ENCODE measurements at regions not wholly inside any gene's neighbourhood (a gene's known extent, or its start where the extent isn't known, plus 50 kb on each side); places are given as distances from the start of the nearest gene placed in this dataset.

DNA sequence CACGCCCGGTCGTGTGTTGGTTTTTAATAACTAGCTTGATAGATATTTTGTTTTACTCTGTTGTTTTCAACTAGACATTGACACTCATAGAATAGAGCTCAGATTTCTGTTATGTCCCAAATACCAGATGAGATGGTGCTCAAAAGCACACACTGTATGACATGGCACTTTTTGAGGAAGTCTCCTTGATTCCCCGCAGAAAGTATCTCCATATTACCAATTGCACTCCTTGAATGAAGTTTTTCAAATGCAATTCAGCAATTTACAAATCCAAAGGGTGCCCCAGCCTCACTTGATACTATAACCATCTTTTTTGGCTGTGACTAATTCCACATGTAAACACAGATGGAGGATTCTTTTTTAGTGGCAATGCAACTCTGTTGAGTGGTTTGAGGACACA, 92.0 kb upstream of the IGF1R start:
- H3K9me2 ChIP-seq (replicated peaks; ENCODE audit: low read length), result no peaks in the 10 kb centered on the region
- H3K27ac ChIP-seq (ENCODE audit: low read length), result no peak overlapping the region
- intact Hi-C loops (cut with micrococcal nuclease), result no loop called here
- H3K36me3 ChIP-seq (ENCODE audit: low read depth, low read length), result no peaks in the 10 kb centered on the region
- CTCF ChIA-PET, result no interaction called here
- H3K4me2 ChIP-seq (ENCODE audit: low read length), result no peak overlapping the region
- no peak for TF ChIP-seq EZH2phosphoT487 (IDR thresholded peaks at IDR 0.05; ENCODE audit: borderline replicate concordance, low read length)
- TF ChIP-seq, protein P1, sequence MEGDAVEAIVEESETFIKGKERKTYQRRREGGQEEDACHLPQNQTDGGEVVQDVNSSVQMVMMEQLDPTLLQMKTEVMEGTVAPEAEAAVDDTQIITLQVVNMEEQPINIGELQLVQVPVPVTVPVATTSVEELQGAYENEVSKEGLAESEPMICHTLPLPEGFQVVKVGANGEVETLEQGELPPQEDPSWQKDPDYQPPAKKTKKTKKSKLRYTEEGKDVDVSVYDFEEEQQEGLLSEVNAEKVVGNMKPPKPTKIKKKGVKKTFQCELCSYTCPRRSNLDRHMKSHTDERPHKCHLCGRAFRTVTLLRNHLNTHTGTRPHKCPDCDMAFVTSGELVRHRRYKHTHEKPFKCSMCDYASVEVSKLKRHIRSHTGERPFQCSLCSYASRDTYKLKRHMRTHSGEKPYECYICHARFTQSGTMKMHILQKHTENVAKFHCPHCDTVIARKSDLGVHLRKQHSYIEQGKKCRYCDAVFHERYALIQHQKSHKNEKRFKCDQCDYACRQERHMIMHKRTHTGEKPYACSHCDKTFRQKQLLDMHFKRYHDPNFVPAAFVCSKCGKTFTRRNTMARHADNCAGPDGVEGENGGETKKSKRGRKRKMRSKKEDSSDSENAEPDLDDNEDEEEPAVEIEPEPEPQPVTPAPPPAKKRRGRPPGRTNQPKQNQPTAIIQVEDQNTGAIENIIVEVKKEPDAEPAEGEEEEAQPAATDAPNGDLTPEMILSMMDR (conservative IDR thresholded peaks at IDR 0.05; ENCODE audit: low read depth, low read length), result no peak
- no peak for TF ChIP-seq EZH2 (IDR thresholded peaks at IDR 0.05; ENCODE audit: low read length, unreplicated experiment)
- H3F3A ChIP-seq (ENCODE audit: low read length, unreplicated experiment), result no peaks in the 10 kb centered on the region
- H2AFZ ChIP-seq (ENCODE audit: low read length), result no peak overlapping the region
- ATAC-seq (no peak), DNase-seq (no peak)
- H3K4me3 ChIP-seq (ENCODE audit: low read length), result no peak overlapping the region
- H3K4me1 ChIP-seq (ENCODE audit: insufficient read depth, low read length), result no peaks in the 10 kb centered on the region
- POLR2A ChIA-PET (ENCODE audit: unreplicated experiment), result no interaction called here
- H3K79me2 ChIP-seq (ENCODE audit: low read length), result no peaks in the 10 kb centered on the region
- peaks cover 74% of the 10 kb centered on the region for H3K27me3 ChIP-seq (ENCODE audit: low read length)
- H3K9me3 ChIP-seq (ENCODE audit: low read length), result no peaks in the 10 kb centered on the region
- H4K20me1 ChIP-seq (ENCODE audit: low read length), result no peaks in the 10 kb centered on the region
- BruUV-seq (replicated peaks), result no TSS peak
- no peak overlapping the region for H3K9ac ChIP-seq (ENCODE audit: low read length)

DNA sequence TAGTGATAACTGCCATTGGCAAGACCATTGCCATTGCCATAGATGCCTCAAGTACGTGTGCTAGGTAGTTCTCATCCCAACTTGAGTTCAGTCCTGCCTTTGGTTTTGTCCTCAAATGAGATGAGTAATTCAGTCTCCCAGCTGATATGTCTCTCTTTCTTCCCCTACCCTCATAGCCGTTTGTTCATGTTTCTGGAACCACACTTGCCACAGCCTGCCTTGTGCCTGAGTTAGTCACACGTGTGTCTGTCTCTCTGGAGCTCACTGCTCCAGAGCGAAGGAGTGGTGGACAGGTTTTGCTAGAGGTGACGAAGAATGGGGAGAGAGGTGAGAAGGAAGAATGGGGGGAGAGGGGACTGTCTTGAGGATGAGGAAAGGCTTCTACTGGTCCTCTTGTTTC, 88.0 kb upstream of the IGF1R start:
- TF ChIP-seq EZH2phosphoT487 (IDR thresholded peaks at IDR 0.05; ENCODE audit: borderline replicate concordance, low read length), result no peak
- no peak for TF ChIP-seq EZH2 (IDR thresholded peaks at IDR 0.05; ENCODE audit: low read length, unreplicated experiment)
- TF ChIP-seq, protein P1 (conservative IDR thresholded peaks at IDR 0.05; ENCODE audit: low read depth, low read length), result no peak
- H4K20me1 ChIP-seq (ENCODE audit: low read length), result no peaks in the 10 kb centered on the region
- H3K36me3 ChIP-seq (ENCODE audit: low read depth, low read length), result no peaks in the 10 kb centered on the region
- H3K9me3 ChIP-seq (ENCODE audit: low read length), result no peaks in the 10 kb centered on the region
- no peak overlapping the region for H3K9ac ChIP-seq (ENCODE audit: low read length)
- peaks cover 50% of the 10 kb centered on the region for H3K27me3 ChIP-seq (ENCODE audit: low read length)
- no peaks in the 10 kb centered on the region for H3F3A ChIP-seq (ENCODE audit: low read length, unreplicated experiment)
- no peak overlapping the region for H2AFZ ChIP-seq (ENCODE audit: low read length)
- ATAC-seq (no peak), DNase-seq (no peak)
- ChIA-PET POLR2A (ENCODE audit: unreplicated experiment) (no interaction called here), CTCF (no interaction called here)
- H3K79me2 ChIP-seq (ENCODE audit: low read length), result no peaks in the 10 kb centered on the region
- no TSS peak for BruUV-seq (replicated peaks)
- H3K4me1 ChIP-seq (ENCODE audit: insufficient read depth, low read length), result no peaks in the 10 kb centered on the region
- intact Hi-C loops (cut with micrococcal nuclease), result no loop called here
- no peak overlapping the region for H3K27ac ChIP-seq (ENCODE audit: low read length)
- no peak overlapping the region for H3K4me2 ChIP-seq (ENCODE audit: low read length)
- H3K9me2 ChIP-seq (replicated peaks; ENCODE audit: low read length), result no peaks in the 10 kb centered on the region
- no peak overlapping the region for H3K4me3 ChIP-seq (ENCODE audit: low read length)

DNA sequence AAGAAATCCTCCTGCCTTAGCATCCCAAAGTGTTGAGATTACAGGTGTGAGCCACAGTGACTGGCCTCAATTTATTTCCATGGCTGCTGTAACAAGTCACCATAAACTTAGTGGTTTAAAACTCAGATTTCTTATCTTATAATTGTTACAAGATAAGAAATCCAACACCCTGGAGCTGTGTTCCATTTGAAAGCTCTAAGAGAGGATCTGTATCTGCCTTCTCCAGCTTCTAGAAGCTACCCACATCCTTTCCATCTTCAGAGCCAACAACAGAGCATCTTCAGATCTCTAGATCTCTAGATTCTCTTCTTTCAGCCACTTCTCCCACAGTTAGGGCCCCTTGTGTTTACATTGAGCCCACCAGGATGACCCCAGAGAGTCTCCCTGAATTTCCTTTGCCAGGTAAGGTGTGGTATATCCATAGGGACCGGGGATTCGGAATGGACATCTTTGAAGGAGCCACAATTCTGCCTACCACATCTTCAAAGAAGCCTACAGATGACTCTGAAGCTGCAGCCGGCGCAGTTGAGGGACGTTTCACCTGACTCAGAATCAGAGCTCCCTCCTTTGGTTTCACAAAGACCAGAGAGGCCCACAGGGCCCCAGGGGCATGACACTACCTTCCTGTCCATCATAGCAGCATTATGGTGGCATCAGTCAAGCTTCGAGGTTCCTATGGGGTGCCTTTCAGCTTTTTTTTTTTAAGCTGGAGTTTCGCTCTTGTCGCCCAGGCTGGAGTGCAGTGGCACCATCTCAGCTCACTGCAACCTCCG, 87.0 kb upstream of the IGF1R start:
- intact Hi-C loops (cut with micrococcal nuclease), result no loop called here
- no peak overlapping the region for H3K4me2 ChIP-seq (ENCODE audit: low read length)
- no peaks in the 10 kb centered on the region for H3K9me3 ChIP-seq (ENCODE audit: low read length)
- ChIA-PET CTCF (no interaction called here), POLR2A (ENCODE audit: unreplicated experiment) (interaction anchor here (0.7 kb wide), 1 partner anchor 701 kb away, joined by 9 read pairs; no protein-coding TSS in a partner anchor)
- H3K36me3 ChIP-seq (ENCODE audit: low read depth, low read length), result no peaks in the 10 kb centered on the region
- no peak for DNase-seq
- no peak overlapping the region for H2AFZ ChIP-seq (ENCODE audit: low read length)
- no peaks in the 10 kb centered on the region for H3F3A ChIP-seq (ENCODE audit: low read length, unreplicated experiment)
- no peak overlapping the region for H3K4me3 ChIP-seq (ENCODE audit: low read length)
- H3K4me1 ChIP-seq (ENCODE audit: insufficient read depth, low read length), result no peaks in the 10 kb centered on the region
- no peak overlapping the region for H3K9ac ChIP-seq (ENCODE audit: low read length)
- peaks cover 52% of the 10 kb centered on the region for H3K27me3 ChIP-seq (ENCODE audit: low read length)
- no TSS peak for BruUV-seq (replicated peaks)
- no peak for ATAC-seq
- no peak overlapping the region for H3K27ac ChIP-seq (ENCODE audit: low read length)
- no peaks in the 10 kb centered on the region for H3K9me2 ChIP-seq (replicated peaks; ENCODE audit: low read length)
- TF ChIP-seq EZH2phosphoT487 (IDR thresholded peaks at IDR 0.05; ENCODE audit: borderline replicate concordance, low read length) (no peak), EZH2 (IDR thresholded peaks at IDR 0.05; ENCODE audit: low read length, unreplicated experiment) (no peak)
- H3K79me2 ChIP-seq (ENCODE audit: low read length), result no peaks in the 10 kb centered on the region
- no peaks in the 10 kb centered on the region for H4K20me1 ChIP-seq (ENCODE audit: low read length)
